ENCODE measurements at regions not wholly inside any gene's neighbourhood (a gene's known extent, or its start where the extent isn't known, plus 50 kb on each side); places are given as distances from the start of the nearest gene placed in this dataset.

GRCh38 chr2:13676269-13676668, 956.2 kb upstream of the LRATD1 start:
- H3K4me2 ChIP-seq (ENCODE audit: insufficient read depth, insufficient read length, low read length): no peak overlapping the region
- WGBS (ENCODE audit: extremely low coverage, insufficient read length, low lambda C conversion rate): no CpG with 5 or more reads among the region's 2 CpGs
- Mint-ChIP-seq H3K9me3 (peaks cover 5 to 7% of the 10 kb centered on the region in 2 experiments; a peak in 4 of 5 replicates), H3K36me3 (ENCODE audit: insufficient read depth in 1 of 3, low read depth in 3 of 3) (0 out of 7 replicates have a peak, but pooled peaks cover 0 to 2% (median 0%) of the 10 kb centered on the region in 3 experiments), H3K27me3 (ENCODE audit: low read depth) (peaks cover 96% of the 10 kb centered on the region), H3K4me3 (no peak overlapping the region), H3K4me1 (peaks cover 2 to 8% of the 10 kb centered on the region in 2 experiments; a peak in 2 of 4 replicates), H3K27ac (no peak overlapping the region)
- no peak overlapping the region for H2AFZ ChIP-seq (ENCODE audit: low read length)
- no peaks in the 10 kb centered on the region for H3K79me2 ChIP-seq (ENCODE audit: insufficient read depth, low read length)
- no peaks in the 10 kb centered on the region for H3K4me1 ChIP-seq (ENCODE audit: insufficient read depth, low read length)
- no peak overlapping the region for H3T11ph ChIP-seq (ENCODE audit: low read length)
- H4K20me1 ChIP-seq (ENCODE audit: control insufficient read depth, insufficient read depth, insufficient read length): no peaks in the 10 kb centered on the region
- no peaks in the 10 kb centered on the region for H3K79me1 ChIP-seq (ENCODE audit: insufficient read depth, low read depth, low read length, poor library complexity, severe bottlenecking)
- no peaks in the 10 kb centered on the region for H3K9me3 ChIP-seq (ENCODE audit: control insufficient read depth, low read depth, low read length)
- no peaks in the 10 kb centered on the region for H3K23me2 ChIP-seq (ENCODE audit: insufficient read length, low read depth, low read length, poor library complexity, severe bottlenecking)
- peaks cover 54% of the 10 kb centered on the region for H3K27me3 ChIP-seq (ENCODE audit: insufficient read depth, low read length)
- H3K14ac ChIP-seq (ENCODE audit: insufficient read depth, low read length): no peak overlapping the region
- H2BK5ac ChIP-seq (ENCODE audit: insufficient read length, low read length): no peak overlapping the region
- H2BK15ac ChIP-seq (ENCODE audit: low read depth, low read length): no peak overlapping the region
- no peak overlapping the region for H3K4ac ChIP-seq (ENCODE audit: low read depth, low read length)
- H2BK12ac ChIP-seq (ENCODE audit: insufficient read length, low read depth, low read length): no peak overlapping the region
- H4K5ac ChIP-seq (ENCODE audit: insufficient read length, low read depth, low read length): no peak overlapping the region
- no peak overlapping the region for H4K91ac ChIP-seq (ENCODE audit: insufficient read length, low read depth, low read length)
- no peak overlapping the region for H3K23ac ChIP-seq (ENCODE audit: insufficient read length, low read depth, low read length)
- H3K18ac ChIP-seq (ENCODE audit: insufficient read length, low read depth, low read length): no peak overlapping the region
- no peak for DNase-seq
- no peak overlapping the region for H2BK20ac ChIP-seq (ENCODE audit: low read depth, low read length, poor library complexity, severe bottlenecking)
- H2AK5ac ChIP-seq (ENCODE audit: insufficient read length, low read length): no peak overlapping the region
- H4K8ac ChIP-seq (replicated peaks; ENCODE audit: insufficient read length, low read depth, low read length): no peak overlapping the region
- no peak for TF ChIP-seq CTCF (conservative IDR thresholded peaks at IDR 0.05)
- H3K56ac ChIP-seq (ENCODE audit: insufficient read length, low read depth, low read length): no peak overlapping the region
- no peak overlapping the region for H2BK120ac ChIP-seq (ENCODE audit: low read depth, low read length, poor library complexity, severe bottlenecking)
- no peak overlapping the region for H3K27ac ChIP-seq (ENCODE audit: insufficient read length, low read depth, low read length)
- no peak overlapping the region for H3K9ac ChIP-seq (ENCODE audit: extremely low read depth, insufficient read length, low read length)
